K562 (cell line): ENCODE measurements at regions not wholly inside any gene's neighbourhood (a gene's known extent, or its start where the extent isn't known, plus 50 kb on each side); places are given as distances from the start of the nearest gene placed in this dataset.

ENCODE experiments used
- CCNT2 ChIP-seq: IDR thresholded peaks from 2 replicates; pipeline ENCODE4 v1.6.1; 2011; ENCODE audit warnings: borderline replicate concordance, low read depth, mild to moderate bottlenecking, moderate library complexity, mixed read lengths, low read length; ENCODE audit not compliant: insufficient read length; ENCODE audit errors: extremely low read depth
- FOXO4 ChIP-seq: fragments of 450-650 bp; formaldehyde crosslinking; IDR thresholded peaks from 2 replicates; pipeline ENCODE4 v1.4.0; 2020; ENCODE audit warnings: mild to moderate bottlenecking, moderate library complexity
- PHF21A ChIP-seq: fragments of 450-650 bp; IDR thresholded peaks from 2 replicates; pipeline ENCODE4 v1.6.1; 2017; ENCODE audit warnings: low read depth, borderline replicate concordance
- RUNX1 ChIP-seq: sonication (generic); IDR thresholded peaks from 2 replicates; pipeline ENCODE4 v1.6.1; 2016; ENCODE audit warnings: antibody characterized with exemption, low read depth
- ZBTB49 ChIP-seq: sonication (generic); formaldehyde crosslinking; IDR thresholded peaks from 2 replicates; pipeline ENCODE4 v1.8.0; 2022; ENCODE audit warnings: missing genetic modification reagents, mild to moderate bottlenecking, borderline replicate concordance
- ZNF398 ChIP-seq: fragments of 250-450 bp; sonication (Bioruptor Pico); IDR thresholded peaks from 2 replicates; pipeline ENCODE4 v1.8.0; 2021; ENCODE audit warnings: moderate library complexity, mild to moderate bottlenecking, inconsistent platforms
- ZNF695 ChIP-seq: fragments of 450-650 bp; formaldehyde crosslinking; IDR thresholded peaks from 2 replicates; pipeline ENCODE4 v1.4.0; 2020; ENCODE audit warnings: mild to moderate bottlenecking, moderate library complexity

- TF ChIP-seq ZNF398 (CRISPR knock-in tag), result no peak
- no peak for TF ChIP-seq FOXO4
- no peak for TF ChIP-seq PHF21A
- TF ChIP-seq ZBTB49, result no peak
- TF ChIP-seq CCNT2, result no peak
- TF ChIP-seq RUNX1, result no peak
- no peak for TF ChIP-seq ZNF695 (CRISPR knock-in tag)
These were observed 161.2 kb upstream of the FAM3C start (continued) for GRCh38 chr7:121557034-121557892.
